NT2/D1 (cell line): ENCODE measurements at regions not wholly inside any gene's neighbourhood (a gene's known extent, or its start where the extent isn't known, plus 50 kb on each side); places are given as distances from the start of the nearest gene placed in this dataset.

ENCODE experiments used
- SUZ12 ChIP-seq: IDR thresholded peaks from 2 replicates; pipeline ENCODE4 v1.6.1; 2011; ENCODE audit not compliant: insufficient read length, insufficient read depth; ENCODE audit errors: extremely low read depth
- YY1 ChIP-seq: IDR thresholded peaks from 2 replicates; pipeline ENCODE4 v1.6.1; 2011; ENCODE audit not compliant: insufficient read length, insufficient read depth

DNA sequence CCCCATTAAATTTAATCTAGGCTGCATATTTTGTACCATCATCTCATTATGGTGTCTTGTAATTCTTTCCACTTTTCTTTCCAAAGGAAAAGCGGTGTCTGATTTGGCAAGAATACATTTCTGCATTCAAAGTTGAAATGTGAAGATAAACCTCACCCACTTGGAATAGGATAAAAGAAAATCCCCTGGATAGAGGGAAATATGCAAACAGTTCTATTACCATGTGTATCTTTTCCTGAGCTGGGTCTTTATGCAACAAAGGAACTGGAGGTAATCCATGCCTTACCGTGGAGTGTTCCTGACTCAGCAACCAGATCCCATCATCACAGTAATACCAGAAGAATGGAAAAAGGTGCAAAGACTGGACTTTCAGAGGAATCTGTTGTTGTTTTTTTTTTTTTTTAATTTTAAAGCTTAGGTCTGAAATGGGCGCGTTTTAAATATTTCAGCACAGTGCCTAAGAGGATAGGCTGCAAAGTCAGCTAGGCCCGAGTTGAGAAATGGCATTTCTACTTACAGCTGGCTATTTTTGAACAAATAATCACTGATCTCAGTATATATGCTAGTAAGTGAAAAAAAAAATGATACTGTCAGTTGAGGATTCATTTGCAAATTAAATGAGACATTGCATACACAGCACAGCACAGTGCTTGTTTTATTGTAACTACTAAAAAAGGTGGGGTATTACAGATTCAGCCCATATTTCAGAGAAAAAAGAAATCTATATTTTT lies 55.5 kb upstream of the ADAMTS9 start:
- no peak for TF ChIP-seq YY1
- no peak for TF ChIP-seq SUZ12
